NCI-H82 (cell line): ENCODE measurements at regions not wholly inside any gene's neighbourhood (a gene's known extent, or its start where the extent isn't known, plus 50 kb on each side); places are given as distances from the start of the nearest gene placed in this dataset.

Source experiments
- DNase-seq: peaks from one replicate; lab custom pipeline; 2025; lab: John Stamatoyannopoulos, UW

DNA sequence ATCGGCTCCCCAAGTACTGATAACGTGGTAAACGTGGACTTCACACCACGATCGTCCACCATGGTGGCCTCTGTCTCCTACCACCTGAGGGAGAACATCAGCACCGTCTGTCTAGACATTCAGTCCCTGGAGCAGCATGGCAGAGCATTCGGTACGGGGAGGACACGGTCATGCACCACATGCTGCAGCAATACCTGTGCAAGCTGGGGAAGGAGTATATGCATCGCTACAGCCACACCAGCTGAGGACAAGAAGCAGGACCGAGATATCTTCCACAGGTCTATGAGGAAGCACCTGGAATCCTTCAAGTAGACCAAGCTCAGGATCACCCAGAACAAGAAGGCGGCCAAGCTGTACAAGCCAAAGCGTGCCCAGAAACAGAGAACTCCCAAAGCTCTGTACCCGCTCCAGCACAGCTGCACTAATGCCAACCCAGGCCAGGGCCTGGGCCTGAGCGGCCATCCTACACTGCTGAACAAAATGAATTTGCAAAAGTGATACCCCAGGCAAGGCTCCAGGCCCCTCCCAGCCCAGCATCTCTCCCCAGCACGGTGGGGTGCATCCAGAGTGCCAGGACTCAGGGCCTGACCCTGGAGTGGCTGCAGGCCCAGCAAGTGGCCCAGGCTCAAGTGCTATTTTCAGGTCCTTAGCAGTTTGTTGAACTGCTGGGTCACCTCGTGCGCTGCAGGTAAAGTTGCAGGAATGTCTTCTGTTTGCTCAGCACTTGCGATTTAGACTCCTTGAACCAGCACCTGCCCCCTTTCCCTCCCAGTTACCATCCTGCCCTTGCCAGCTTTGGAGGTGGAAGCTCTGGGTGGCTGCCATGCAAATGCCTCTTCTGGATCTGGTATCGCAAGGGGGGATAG is 119.3 kb upstream of the SERPIND1 start:
- no peak for DNase-seq

DNA sequence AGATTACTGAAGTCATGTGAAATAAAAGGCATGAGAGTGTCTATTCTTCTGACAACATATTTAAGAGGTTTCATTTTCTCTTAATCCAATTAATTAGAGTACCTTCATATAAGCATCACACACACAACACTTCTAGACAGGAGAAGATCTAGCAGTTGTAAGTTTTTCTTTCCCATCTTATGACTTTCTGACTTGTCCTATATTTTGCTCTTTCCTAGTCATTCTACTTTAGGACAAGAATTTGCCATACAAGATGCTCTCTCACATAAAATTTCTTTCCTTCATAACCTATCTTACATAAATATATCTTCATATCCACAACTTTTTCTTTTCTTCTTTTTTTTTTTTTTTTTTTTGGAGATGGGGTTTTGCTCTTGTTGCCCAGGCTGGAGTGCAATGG is 118.3 kb upstream of the SERPIND1 start:
- DNase-seq: no peak

DNA sequence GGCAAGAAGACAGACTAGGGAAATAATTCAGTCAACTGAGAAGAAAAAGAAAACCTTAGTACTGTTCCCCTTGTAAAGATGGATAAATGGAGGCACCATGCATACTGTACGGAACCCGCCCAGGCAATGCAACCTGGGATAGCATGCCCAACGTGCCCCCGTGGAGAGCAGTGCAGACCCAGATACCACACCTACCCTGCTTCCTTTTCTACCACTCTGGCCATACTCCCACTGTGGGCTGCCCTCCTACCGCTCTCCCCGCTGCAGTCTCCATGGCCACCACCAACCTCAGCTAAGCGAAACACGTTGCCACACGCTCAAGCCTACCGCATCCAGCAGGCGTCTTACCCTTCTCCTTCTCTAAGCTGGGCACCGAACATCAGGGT is 117.4 kb upstream of the SERPIND1 start:
- DNase-seq: no peak

DNA sequence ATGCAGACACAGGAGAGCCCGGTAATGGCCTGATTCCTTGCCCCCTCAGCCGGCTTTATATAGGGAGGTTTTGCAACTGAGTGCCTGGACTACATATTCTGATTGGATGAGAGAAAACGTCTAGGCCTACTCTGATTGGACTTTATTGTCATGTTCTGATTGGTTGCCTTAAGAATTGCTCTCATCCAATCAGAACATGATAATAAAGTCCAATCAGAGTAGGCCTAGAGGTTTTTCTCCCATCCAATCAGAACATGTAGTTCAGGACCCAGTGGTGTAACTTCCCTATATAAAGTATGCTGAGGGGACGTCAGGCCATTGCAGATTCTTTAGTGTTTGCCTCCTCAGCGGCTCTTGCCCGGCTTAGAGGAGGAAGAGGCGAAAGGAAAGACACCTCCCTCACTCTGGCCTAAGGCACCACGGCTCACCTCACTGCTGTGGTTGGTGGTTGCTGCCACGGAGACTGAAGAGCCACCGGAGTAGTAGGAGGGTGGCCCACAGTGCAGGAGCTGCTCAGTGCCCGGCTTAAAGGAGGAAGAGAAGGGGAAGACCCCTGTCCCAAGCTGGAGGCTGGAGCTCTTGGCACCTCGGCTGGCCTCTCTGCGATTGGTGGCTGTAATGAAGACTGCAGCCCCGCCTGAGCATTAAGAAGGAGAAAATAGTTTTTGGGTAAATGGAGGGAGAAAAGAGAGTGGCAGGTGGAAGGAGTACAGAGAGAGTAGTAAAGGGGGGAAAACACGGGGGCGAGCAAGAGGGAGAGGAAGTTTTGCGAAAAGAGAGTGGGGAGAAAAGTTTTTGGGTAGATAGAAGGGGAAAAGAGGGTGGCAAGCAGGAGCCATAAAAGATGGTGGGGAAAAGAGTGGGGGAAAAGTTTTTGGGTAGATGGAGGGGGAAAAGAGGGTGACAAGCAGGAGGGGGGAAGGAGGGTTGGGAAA is 116.7 kb upstream of the SERPIND1 start:
- peak; percentile 17 for DNase-seq
